Sigmoid colon (tissue), 6 donors: ENCODE measurements at regions not wholly inside any gene's neighbourhood (a gene's known extent, or its start where the extent isn't known, plus 50 kb on each side); places are given as distances from the start of the nearest gene placed in this dataset.

Source experiments
- DNase-seq: peaks from one replicate; pipeline ENCODE4 v3.0.0-alpha.2; 2019
- H3K27ac ChIP-seq, 4 donors: fragments of 200-600 bp; sonication (generic); one replicate each; pipeline ENCODE4 v1.5.1; 2016 to 2019; ENCODE audit warnings: mild to moderate bottlenecking in 1 of 4
- H3K27me3 ChIP-seq, 3 donors: fragments of 200-600 bp; sonication (generic); one replicate each; pipeline ENCODE4 v1.5.1; 2019; ENCODE audit warnings: mild to moderate bottlenecking in 1 of 3
- H3K36me3 ChIP-seq, 4 donors: fragments of 200-600 bp; sonication (generic); one replicate each; pipeline ENCODE4 v1.5.1; 2016 to 2019
- H3K4me1 ChIP-seq, 4 donors: fragments of 200-600 bp; sonication (generic); one replicate each; pipeline ENCODE4 v1.5.1; 2017 to 2019
- H3K4me3 ChIP-seq, 4 donors: fragments of 200-600 bp; sonication (generic); one replicate each; pipeline ENCODE4 v1.5.1; 2017 to 2019; ENCODE audit warnings: mild to moderate bottlenecking in 2 of 4, moderate library complexity in 1 of 4
- H3K9me3 ChIP-seq, 4 donors: fragments of 200-600 bp in 3 of 4; sonication (generic) in 3 of 4; one replicate each; pipeline versions ENCODE4 v1.5.1 to v1.6.1; 2013 to 2019
- CTCF ChIP-seq, 4 experiments: fragments of 450-650 bp in 3 of 4; fragments of 200-600 bp in 1 of 4; IDR thresholded peaks; one replicate each; pipeline ENCODE4 v1.5.1; 2016 to 2019; ENCODE audit warnings: antibody characterized with exemption in 4 of 4, mild to moderate bottlenecking in 3 of 4, moderate library complexity in 2 of 4
- EP300 ChIP-seq, 4 donors: sonication (generic); formaldehyde crosslinking; IDR thresholded peaks; one replicate each; pipeline ENCODE4 v1.6.1; 2017; ENCODE audit warnings: antibody characterized with exemption in 4 of 4
- POLR2A ChIP-seq, 2 donors: fragments of 450-650 bp; IDR thresholded peaks; one replicate each; pipeline ENCODE4 v1.6.1; 2016; ENCODE audit warnings: antibody characterized with exemption in 2 of 2, mild to moderate bottlenecking in 2 of 2, moderate library complexity in 2 of 2
- POLR2AphosphoS5 ChIP-seq, 4 donors: sonication (generic); formaldehyde crosslinking; IDR thresholded peaks; one replicate each; pipeline ENCODE4 v1.6.1; 2017; ENCODE audit warnings: antibody characterized with exemption in 4 of 4
- WGBS, 2 donors: extraction: QIAGEN DNeasy Blood & Tissue Kit; methylation state at CpG; one replicate each; pipeline ENCODE4 v1.1.7; 2013; 5-methylcytosine and 5-hydroxymethylcytosine counted together
- intact Hi-C: fragments of 100-400 bp; cut with DNase I; formaldehyde crosslinking; loops from one replicate; pipeline ENCODE4 v1.15.1; 2023
- donor health status: healthy with polysubstance abuse.
- donor health status: healthy.

GRCh38 chr5:7068899-7069298 is 327.0 kb upstream of the ADCY2 start:
- DNase-seq = no peak
- Histone ChIP-seq H3K27ac (no peak overlapping the region), H3K36me3 (no peaks in the 10 kb centered on the region), H3K9me3 (no peaks in the 10 kb centered on the region), H3K27me3 (no peaks in the 10 kb centered on the region), H3K4me3 (no peak overlapping the region), H3K4me1 (no peaks in the 10 kb centered on the region)
- intact Hi-C loops = no loop called here
- TF ChIP-seq CTCF (IDR thresholded peaks at IDR 0.05) (no peak), POLR2AphosphoS5 (IDR thresholded peaks at IDR 0.05) (no peak), EP300 (IDR thresholded peaks at IDR 0.05) (no peak), POLR2A (IDR thresholded peaks at IDR 0.05) (no peak)
- 90 to 91% methylated on average over 5 of the region's 5 CpGs for WGBS, 2 donors

GRCh38 chr5:7072188-7072587 is 323.8 kb upstream of the ADCY2 start:
- Histone ChIP-seq H3K27me3 (no peaks in the 10 kb centered on the region), H3K4me1 (no peaks in the 10 kb centered on the region), H3K4me3 (no peak overlapping the region), H3K27ac (no peak overlapping the region), H3K36me3 (no peaks in the 10 kb centered on the region), H3K9me3 (no peaks in the 10 kb centered on the region)
- TF ChIP-seq POLR2A (IDR thresholded peaks at IDR 0.05) = no peak
- TF ChIP-seq CTCF (IDR thresholded peaks at IDR 0.05) = no peak
- TF ChIP-seq POLR2AphosphoS5 (IDR thresholded peaks at IDR 0.05) = no peak
- no peak for TF ChIP-seq EP300 (IDR thresholded peaks at IDR 0.05)
- no peak for DNase-seq
- WGBS, 2 donors = 64 to 71% methylated on average over 4 of the region's 4 CpGs
- intact Hi-C loops = no loop called here

GRCh38 chr5:7073666-7074065 is 322.3 kb upstream of the ADCY2 start:
- 93 to 94% methylated on average over 6 of the region's 6 CpGs for WGBS, 2 donors
- no peaks in the 10 kb centered on the region for H3K27me3 ChIP-seq
- no peak for TF ChIP-seq CTCF (IDR thresholded peaks at IDR 0.05)
- TF ChIP-seq POLR2A (IDR thresholded peaks at IDR 0.05) = no peak
- no peak for TF ChIP-seq EP300 (IDR thresholded peaks at IDR 0.05)
- TF ChIP-seq POLR2AphosphoS5 (IDR thresholded peaks at IDR 0.05) = no peak
- H3K4me1 ChIP-seq = no peaks in the 10 kb centered on the region
- no peaks in the 10 kb centered on the region for H3K36me3 ChIP-seq
- intact Hi-C loops = no loop called here
- no peak overlapping the region for H3K4me3 ChIP-seq
- H3K27ac ChIP-seq = no peak overlapping the region
- DNase-seq = no peak
- no peaks in the 10 kb centered on the region for H3K9me3 ChIP-seq

GRCh38 chr5:7074176-7074575 is 321.8 kb upstream of the ADCY2 start:
- Histone ChIP-seq H3K4me1 (no peaks in the 10 kb centered on the region), H3K36me3 (no peaks in the 10 kb centered on the region), H3K9me3 (no peaks in the 10 kb centered on the region), H3K27me3 (no peaks in the 10 kb centered on the region), H3K4me3 (no peak overlapping the region), H3K27ac (no peak overlapping the region)
- no peak for DNase-seq
- TF ChIP-seq POLR2A (IDR thresholded peaks at IDR 0.05) (no peak), CTCF (IDR thresholded peaks at IDR 0.05) (no peak), EP300 (IDR thresholded peaks at IDR 0.05) (no peak), POLR2AphosphoS5 (IDR thresholded peaks at IDR 0.05) (no peak)
- WGBS, 2 donors = 31 to 64% methylated on average over 1 of the region's 1 CpG
- intact Hi-C loops = no loop called here

- Histone ChIP-seq H3K27ac (no peak overlapping the region), H3K27me3 (no peaks in the 10 kb centered on the region), H3K4me1 (no peaks in the 10 kb centered on the region), H3K9me3 (no peaks in the 10 kb centered on the region), H3K4me3 (no peak overlapping the region), H3K36me3 (no peaks in the 10 kb centered on the region)
- intact Hi-C loops = no loop called here
- DNase-seq = no peak
- WGBS, 2 donors = 50 to 58% methylated on average over 1 of the region's 1 CpG
- TF ChIP-seq POLR2A (IDR thresholded peaks at IDR 0.05) (no peak), CTCF (IDR thresholded peaks at IDR 0.05) (no peak), EP300 (IDR thresholded peaks at IDR 0.05) (no peak)
Measured at GRCh38 chr5:7075470-7075869, 320.5 kb upstream of the ADCY2 start.
